PC-3 (cell line): ENCODE measurements at regions not wholly inside any gene's neighbourhood (a gene's known extent, or its start where the extent isn't known, plus 50 kb on each side); places are given as distances from the start of the nearest gene placed in this dataset.
"Not testable (repeated sequence)": the region's sequence is repeated elsewhere in the genome, so short reads cannot be mapped to it uniquely, and the experiment has no call there.

ENCODE experiments used
- EZH2 ChIP-seq: fragments of 300-600 bp; sonication (generic); IDR thresholded peaks from one replicate; pipeline ENCODE4 v1.6.1; 2017; ENCODE audit warnings: antibody characterized with exemption, mild to moderate bottlenecking, low read length; ENCODE audit not compliant: unreplicated experiment
- EZH2phosphoT487 ChIP-seq: fragments of 300-600 bp; sonication (generic); IDR thresholded peaks from 2 replicates; pipeline ENCODE4 v1.6.1; 2018; ENCODE audit warnings: mild to moderate bottlenecking, antibody characterized with exemption, low read length, borderline replicate concordance
- TF ChIP-seq, protein P1 (sequence below): fragments of 300-600 bp; sonication (generic); conservative IDR thresholded peaks from 2 replicates; pipeline ENCODE4 v1.5.1; 2017; ENCODE audit warnings: antibody characterized with exemption, low read depth, mild to moderate bottlenecking, low read length

DNA sequence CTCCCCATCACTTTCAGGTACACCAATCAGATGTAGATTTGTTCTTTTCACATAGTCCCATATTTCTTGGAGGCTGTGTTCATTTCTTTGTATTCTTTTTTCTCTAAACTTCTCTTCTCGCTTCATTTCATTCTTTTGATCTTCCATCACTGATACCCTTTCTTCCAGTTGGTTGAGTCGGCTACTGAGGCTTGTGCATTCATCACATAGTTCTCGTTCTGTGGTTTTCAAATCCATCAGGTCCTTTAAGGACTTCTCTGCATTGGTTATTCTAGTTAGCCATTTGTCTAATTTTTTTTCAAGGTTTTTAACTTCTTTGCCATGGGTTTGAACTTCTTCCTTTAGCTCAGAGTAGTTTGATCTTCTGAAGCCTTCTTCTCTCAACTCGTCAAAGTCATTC, 128.0 kb upstream of the ELOVL6 start:
- TF ChIP-seq, protein P1, sequence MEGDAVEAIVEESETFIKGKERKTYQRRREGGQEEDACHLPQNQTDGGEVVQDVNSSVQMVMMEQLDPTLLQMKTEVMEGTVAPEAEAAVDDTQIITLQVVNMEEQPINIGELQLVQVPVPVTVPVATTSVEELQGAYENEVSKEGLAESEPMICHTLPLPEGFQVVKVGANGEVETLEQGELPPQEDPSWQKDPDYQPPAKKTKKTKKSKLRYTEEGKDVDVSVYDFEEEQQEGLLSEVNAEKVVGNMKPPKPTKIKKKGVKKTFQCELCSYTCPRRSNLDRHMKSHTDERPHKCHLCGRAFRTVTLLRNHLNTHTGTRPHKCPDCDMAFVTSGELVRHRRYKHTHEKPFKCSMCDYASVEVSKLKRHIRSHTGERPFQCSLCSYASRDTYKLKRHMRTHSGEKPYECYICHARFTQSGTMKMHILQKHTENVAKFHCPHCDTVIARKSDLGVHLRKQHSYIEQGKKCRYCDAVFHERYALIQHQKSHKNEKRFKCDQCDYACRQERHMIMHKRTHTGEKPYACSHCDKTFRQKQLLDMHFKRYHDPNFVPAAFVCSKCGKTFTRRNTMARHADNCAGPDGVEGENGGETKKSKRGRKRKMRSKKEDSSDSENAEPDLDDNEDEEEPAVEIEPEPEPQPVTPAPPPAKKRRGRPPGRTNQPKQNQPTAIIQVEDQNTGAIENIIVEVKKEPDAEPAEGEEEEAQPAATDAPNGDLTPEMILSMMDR: not testable (repeated sequence)
- not testable (repeated sequence) for TF ChIP-seq EZH2phosphoT487, EZH2
